ENCODE measurements at regions not wholly inside any gene's neighbourhood (a gene's known extent, or its start where the extent isn't known, plus 50 kb on each side); places are given as distances from the start of the nearest gene placed in this dataset.

DNA sequence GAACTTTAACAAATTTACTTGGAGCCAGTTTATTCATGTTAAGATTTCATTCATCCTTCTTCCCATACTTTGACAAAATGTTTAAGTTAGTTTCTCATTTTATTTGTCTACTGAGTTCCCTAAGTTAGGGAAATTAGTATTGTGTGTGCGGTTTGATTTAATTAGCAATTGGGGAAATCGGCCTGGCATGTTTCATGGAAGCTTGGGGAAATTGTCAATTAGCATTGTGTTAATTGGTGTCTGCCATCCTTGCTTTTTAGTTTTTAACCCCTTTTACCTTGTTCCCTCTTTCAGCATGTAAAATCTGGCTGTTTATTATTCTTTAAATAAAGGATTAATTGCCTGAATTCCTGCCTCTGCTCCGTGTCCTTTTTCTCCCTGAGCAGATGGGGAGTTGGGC is 279.6 kb downstream of the BCL11A start:
- CTCF ChIA-PET: no interaction called here
- Histone ChIP-seq H3K36me3 (ENCODE audit: control insufficient read depth, insufficient read depth, low read length) (no peaks in the 10 kb centered on the region), H3K27me3 (ENCODE audit: control insufficient read depth, insufficient read depth, low read length) (no peaks in the 10 kb centered on the region), H3K4me3 (ENCODE audit: low read depth, low read length) (no peak overlapping the region)
- DNase-seq (ENCODE audit: low read depth): no peak
- POLR2A ChIA-PET: no interaction called here
- TF ChIP-seq, protein P1, sequence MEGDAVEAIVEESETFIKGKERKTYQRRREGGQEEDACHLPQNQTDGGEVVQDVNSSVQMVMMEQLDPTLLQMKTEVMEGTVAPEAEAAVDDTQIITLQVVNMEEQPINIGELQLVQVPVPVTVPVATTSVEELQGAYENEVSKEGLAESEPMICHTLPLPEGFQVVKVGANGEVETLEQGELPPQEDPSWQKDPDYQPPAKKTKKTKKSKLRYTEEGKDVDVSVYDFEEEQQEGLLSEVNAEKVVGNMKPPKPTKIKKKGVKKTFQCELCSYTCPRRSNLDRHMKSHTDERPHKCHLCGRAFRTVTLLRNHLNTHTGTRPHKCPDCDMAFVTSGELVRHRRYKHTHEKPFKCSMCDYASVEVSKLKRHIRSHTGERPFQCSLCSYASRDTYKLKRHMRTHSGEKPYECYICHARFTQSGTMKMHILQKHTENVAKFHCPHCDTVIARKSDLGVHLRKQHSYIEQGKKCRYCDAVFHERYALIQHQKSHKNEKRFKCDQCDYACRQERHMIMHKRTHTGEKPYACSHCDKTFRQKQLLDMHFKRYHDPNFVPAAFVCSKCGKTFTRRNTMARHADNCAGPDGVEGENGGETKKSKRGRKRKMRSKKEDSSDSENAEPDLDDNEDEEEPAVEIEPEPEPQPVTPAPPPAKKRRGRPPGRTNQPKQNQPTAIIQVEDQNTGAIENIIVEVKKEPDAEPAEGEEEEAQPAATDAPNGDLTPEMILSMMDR (IDR thresholded peaks at IDR 0.05; ENCODE audit: insufficient read depth, low read depth, low read length): no peak

DNA sequence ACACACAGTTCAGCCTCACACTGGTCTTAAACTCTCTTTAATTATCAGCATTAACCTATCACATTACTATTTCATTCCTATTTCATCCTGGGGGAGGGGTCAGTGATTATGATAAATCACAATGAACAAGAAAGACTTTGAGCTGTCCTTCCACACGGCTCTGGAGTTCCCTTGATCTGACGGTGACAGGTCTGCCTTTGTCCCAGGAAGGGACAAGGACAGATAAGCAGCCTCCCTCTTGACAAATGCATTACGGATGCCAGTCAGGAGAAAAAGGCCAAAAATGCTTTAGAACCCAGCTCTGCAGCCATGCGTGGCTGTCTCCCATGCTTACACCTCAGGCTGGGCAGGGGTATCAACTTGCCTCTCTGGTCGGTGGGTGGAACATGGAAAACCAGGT is 281.7 kb downstream of the BCL11A start:
- Histone ChIP-seq H3K27me3 (ENCODE audit: control insufficient read depth, insufficient read depth, low read length) (no peaks in the 10 kb centered on the region), H3K36me3 (ENCODE audit: control insufficient read depth, insufficient read depth, low read length) (no peaks in the 10 kb centered on the region), H3K4me3 (ENCODE audit: low read depth, low read length) (no peak overlapping the region)
- DNase-seq (ENCODE audit: low read depth): no peak
- ChIA-PET CTCF (no interaction called here), POLR2A (no interaction called here)
- TF ChIP-seq, protein P1 (IDR thresholded peaks at IDR 0.05; ENCODE audit: insufficient read depth, low read depth, low read length): no peak

DNA sequence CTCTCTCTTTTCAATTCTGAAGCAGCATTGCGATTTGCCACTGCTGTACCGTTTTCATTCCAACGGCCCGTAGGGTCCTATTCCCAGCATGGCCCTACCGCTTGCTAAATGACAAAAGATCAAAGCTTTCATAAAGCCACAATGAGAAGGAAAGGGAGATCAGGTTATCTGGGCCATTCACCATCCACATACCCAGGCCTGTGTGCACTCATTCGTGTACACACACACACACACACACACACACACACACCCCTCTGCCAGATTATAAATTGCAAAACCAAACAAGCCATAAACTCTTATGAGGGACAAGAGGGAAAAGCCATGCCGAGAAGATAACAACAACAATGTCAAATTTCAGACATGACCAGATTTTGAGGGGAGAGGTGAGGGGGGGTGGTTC is 282.3 kb downstream of the BCL11A start:
- ChIA-PET POLR2A (no interaction called here), CTCF (no interaction called here)
- TF ChIP-seq, protein P1 (IDR thresholded peaks at IDR 0.05; ENCODE audit: insufficient read depth, low read depth, low read length): no peak
- Histone ChIP-seq H3K4me3 (ENCODE audit: low read depth, low read length) (no peak overlapping the region), H3K36me3 (ENCODE audit: control insufficient read depth, insufficient read depth, low read length) (no peaks in the 10 kb centered on the region), H3K27me3 (ENCODE audit: control insufficient read depth, insufficient read depth, low read length) (no peaks in the 10 kb centered on the region)
- DNase-seq (ENCODE audit: low read depth): no peak

DNA sequence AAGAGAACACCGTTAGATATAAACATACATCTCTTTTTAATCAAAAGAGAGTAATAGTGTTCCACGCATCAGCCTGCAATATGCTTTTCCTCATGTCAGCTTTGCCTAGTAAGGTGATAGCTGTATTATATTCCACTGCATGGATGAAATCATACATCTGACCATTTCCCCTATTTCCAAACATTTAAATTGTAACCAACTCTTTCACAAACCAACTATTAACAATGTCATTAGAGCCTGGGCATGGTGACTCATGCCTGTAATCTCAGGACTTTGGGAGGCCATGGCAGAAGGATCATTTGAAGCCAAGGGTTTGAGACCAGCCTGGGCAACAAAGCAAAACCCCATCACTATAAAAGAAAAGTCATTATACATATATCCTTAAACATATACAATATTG is 284.8 kb downstream of the BCL11A start:
- H3K27me3 ChIP-seq (ENCODE audit: control insufficient read depth, insufficient read depth, low read length): no peaks in the 10 kb centered on the region
- POLR2A ChIA-PET: no interaction called here
- TF ChIP-seq, protein P1 (IDR thresholded peaks at IDR 0.05; ENCODE audit: insufficient read depth, low read depth, low read length): no peak

DNA sequence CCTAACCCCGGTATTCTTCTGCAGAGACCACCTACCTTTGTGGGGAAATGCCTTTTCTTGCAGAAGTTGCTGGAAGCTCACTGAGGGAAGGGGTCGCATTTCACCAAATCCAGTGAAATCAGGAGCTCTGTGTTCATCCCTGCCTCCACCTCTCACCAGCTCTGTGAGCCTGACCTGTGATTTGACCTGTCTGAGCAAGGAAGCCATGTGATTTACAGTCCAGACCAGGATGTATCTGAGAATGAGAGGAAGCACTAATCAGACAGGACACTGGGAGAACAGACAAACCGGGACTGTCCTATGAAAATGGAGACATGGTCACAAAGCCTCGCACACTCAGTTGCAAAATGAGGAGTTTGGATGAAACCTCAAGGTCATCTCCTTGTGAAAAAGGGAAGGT is 285.4 kb downstream of the BCL11A start:
- POLR2A ChIA-PET: no interaction called here
- TF ChIP-seq, protein P1 (IDR thresholded peaks at IDR 0.05; ENCODE audit: insufficient read depth, low read depth, low read length): no peak
- H3K36me3 ChIP-seq (ENCODE audit: control insufficient read depth, insufficient read depth, low read length): no peaks in the 10 kb centered on the region
- DNase-seq (ENCODE audit: low read depth): no peak
- CTCF ChIA-PET: interaction anchor here (1.2 kb wide), 1 partner anchor 282 kb away, joined by 3 read pairs; no protein-coding TSS in a partner anchor
- H3K4me3 ChIP-seq (ENCODE audit: low read depth, low read length): no peak overlapping the region
- H3K27me3 ChIP-seq (ENCODE audit: control insufficient read depth, insufficient read depth, low read length): no peaks in the 10 kb centered on the region

More for the DNA sequence above, 284.8 kb downstream of the BCL11A start:
- CTCF ChIA-PET: no interaction called here
- DNase-seq (ENCODE audit: low read depth): no peak
- Histone ChIP-seq H3K36me3 (ENCODE audit: control insufficient read depth, insufficient read depth, low read length) (no peaks in the 10 kb centered on the region), H3K4me3 (ENCODE audit: low read depth, low read length) (no peak overlapping the region)
